ENCODE measurements at regions not wholly inside any gene's neighbourhood (a gene's known extent, or its start where the extent isn't known, plus 50 kb on each side); places are given as distances from the start of the nearest gene placed in this dataset.

DNA sequence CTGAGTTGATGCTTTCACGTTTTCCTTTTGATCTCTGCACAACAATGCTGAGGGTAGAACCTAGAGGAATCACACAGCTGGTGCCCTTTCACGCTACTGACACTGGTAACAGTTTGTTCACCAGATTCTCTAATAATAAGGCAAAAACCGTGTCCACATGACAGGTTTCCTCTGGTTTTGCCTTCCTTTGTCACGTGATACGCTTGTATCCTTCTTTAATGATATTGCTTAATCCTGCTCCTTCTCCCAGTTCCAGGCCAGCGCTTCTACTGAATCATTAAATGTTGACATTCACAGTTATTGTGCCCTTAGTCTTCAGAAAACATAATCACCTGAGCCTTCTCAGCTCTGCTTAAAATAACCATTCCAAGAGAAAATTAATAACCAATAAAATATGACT is 978.2 kb upstream of the NCAM2 start:
- H3K4me3 ChIP-seq = no peak overlapping the region
- peaks cover 0 to 3% of the 10 kb centered on the region in 2 donors for H3K9me3 ChIP-seq
- H3K4me1 ChIP-seq = no peaks in the 10 kb centered on the region
- H3K36me3 ChIP-seq = no peaks in the 10 kb centered on the region
- DNase-seq = no peak
- in situ Hi-C loops (cut with MboI; ENCODE audit: low pct_ligation_motif_present in 1 of 4, low pct_unique_long_range_greater_than_20kb in 1 of 4, low sequenced_read_pairs in 3 of 4) = no loop called here
- no peak for TF ChIP-seq POLR2A (IDR thresholded peaks at IDR 0.05)
- TF ChIP-seq EP300 (IDR thresholded peaks at IDR 0.05; ENCODE audit: low read depth) = no peak
- TF ChIP-seq CTCF (IDR thresholded peaks at IDR 0.05) = no peak
- no peak for TF ChIP-seq POLR2AphosphoS5 (IDR thresholded peaks at IDR 0.05)
- 83 to 89% methylated on average over 6 of the region's 6 CpGs for WGBS, 2 donors (ENCODE audit: low coverage in 1 of 2)
- no peak overlapping the region for H3K27ac ChIP-seq
- intact Hi-C loops (cut with DNase I; ENCODE audit: low total_unique reads) = no loop called here
- H3K27me3 ChIP-seq = no peaks in the 10 kb centered on the region

GRCh38 chr21:20023193-20023592 is 975.0 kb upstream of the NCAM2 start:
- Histone ChIP-seq H3K9me3 (peaks cover 0 to 3% of the 10 kb centered on the region in 2 donors), H3K4me1 (no peaks in the 10 kb centered on the region), H3K36me3 (no peaks in the 10 kb centered on the region), H3K4me3 (no peak overlapping the region), H3K27ac (no peak overlapping the region), H3K27me3 (no peaks in the 10 kb centered on the region)
- no peak for DNase-seq
- in situ Hi-C loops (cut with MboI; ENCODE audit: low pct_ligation_motif_present in 1 of 4, low pct_unique_long_range_greater_than_20kb in 1 of 4, low sequenced_read_pairs in 3 of 4) = no loop called here
- WGBS, 2 donors (ENCODE audit: low coverage in 1 of 2) = 57 to 63% methylated on average over 2 of the region's 2 CpGs
- TF ChIP-seq CTCF (IDR thresholded peaks at IDR 0.05) (no peak), POLR2AphosphoS5 (IDR thresholded peaks at IDR 0.05) (no peak), EP300 (IDR thresholded peaks at IDR 0.05; ENCODE audit: low read depth) (no peak), POLR2A (IDR thresholded peaks at IDR 0.05) (no peak)
- intact Hi-C loops (cut with DNase I; ENCODE audit: low total_unique reads) = no loop called here

DNA sequence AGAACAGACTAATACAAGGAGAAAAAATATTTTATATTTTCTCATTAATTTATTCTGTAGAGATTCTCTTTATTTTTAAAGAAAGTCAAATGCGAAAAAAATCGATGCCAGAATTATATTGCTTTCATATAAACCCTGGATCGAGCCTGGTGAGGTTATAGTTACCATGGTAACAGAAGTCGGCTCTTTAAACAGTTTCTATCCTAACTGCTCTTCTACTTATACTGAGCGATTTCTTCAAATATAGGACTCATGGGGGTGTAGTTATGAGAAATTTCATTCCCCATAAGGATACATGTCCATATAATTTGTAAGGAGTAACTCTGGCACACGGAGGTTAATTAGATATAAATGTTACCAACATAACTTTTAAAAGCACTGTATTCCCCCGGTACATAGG is 973.5 kb upstream of the NCAM2 start:
- no peaks in the 10 kb centered on the region for H3K36me3 ChIP-seq
- WGBS, 2 donors (ENCODE audit: low coverage in 1 of 2) = 85 to 88% methylated on average over 7 of the region's 7 CpGs
- in situ Hi-C loops (cut with MboI; ENCODE audit: low pct_ligation_motif_present in 1 of 4, low pct_unique_long_range_greater_than_20kb in 1 of 4, low sequenced_read_pairs in 3 of 4) = no loop called here
- H3K4me1 ChIP-seq = no peaks in the 10 kb centered on the region
- DNase-seq = no peak
- H3K27ac ChIP-seq = no peak overlapping the region
- peaks cover 0 to 3% of the 10 kb centered on the region in 2 donors for H3K9me3 ChIP-seq
- no peak overlapping the region for H3K4me3 ChIP-seq
- TF ChIP-seq CTCF (IDR thresholded peaks at IDR 0.05) (no peak), EP300 (IDR thresholded peaks at IDR 0.05; ENCODE audit: low read depth) (no peak), POLR2A (IDR thresholded peaks at IDR 0.05) (no peak), POLR2AphosphoS5 (IDR thresholded peaks at IDR 0.05) (no peak)
- H3K27me3 ChIP-seq = no peaks in the 10 kb centered on the region
- intact Hi-C loops (cut with DNase I; ENCODE audit: low total_unique reads) = no loop called here

DNA sequence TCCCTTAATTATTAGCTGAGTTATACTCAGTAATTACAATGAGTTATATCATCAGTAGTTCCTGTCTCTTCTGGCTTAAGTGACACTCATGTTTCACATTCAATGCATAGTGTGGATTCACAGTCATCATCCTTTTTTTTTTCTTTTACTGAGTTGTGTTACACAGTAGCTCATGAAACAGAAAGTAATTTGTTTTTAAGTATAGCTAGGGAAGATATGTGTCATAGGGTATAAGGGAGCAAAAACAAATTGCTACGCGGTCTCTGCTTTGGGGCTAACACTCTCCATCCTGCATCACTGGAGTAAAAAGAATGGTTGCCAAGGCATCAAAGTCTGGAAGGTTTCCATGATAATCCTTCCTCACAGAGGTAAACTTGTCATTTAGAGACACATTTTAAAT is 971.7 kb upstream of the NCAM2 start:
- no peaks in the 10 kb centered on the region for H3K27me3 ChIP-seq
- in situ Hi-C loops (cut with MboI; ENCODE audit: low pct_ligation_motif_present in 1 of 4, low pct_unique_long_range_greater_than_20kb in 1 of 4, low sequenced_read_pairs in 3 of 4) (no loop called here), intact Hi-C loops (cut with DNase I; ENCODE audit: low total_unique reads) (no loop called here)
- H3K4me1 ChIP-seq = no peaks in the 10 kb centered on the region
- no peak for TF ChIP-seq EP300 (IDR thresholded peaks at IDR 0.05; ENCODE audit: low read depth)
- no peak for TF ChIP-seq POLR2A (IDR thresholded peaks at IDR 0.05)
- no peak for TF ChIP-seq CTCF (IDR thresholded peaks at IDR 0.05)
- TF ChIP-seq POLR2AphosphoS5 (IDR thresholded peaks at IDR 0.05) = no peak
- no peaks in the 10 kb centered on the region for H3K36me3 ChIP-seq
- no peak overlapping the region for H3K4me3 ChIP-seq
- no peak overlapping the region for H3K27ac ChIP-seq
- no peak for DNase-seq
- H3K9me3 ChIP-seq = peaks cover 0 to 3% of the 10 kb centered on the region in 2 donors
- WGBS, 2 donors (ENCODE audit: low coverage in 1 of 2) = 86 to 94% methylated on average over 2 of the region's 2 CpGs
